ENCODE measurements at regions not wholly inside any gene's neighbourhood (a gene's known extent, or its start where the extent isn't known, plus 50 kb on each side); places are given as distances from the start of the nearest gene placed in this dataset.

- Histone ChIP-seq H3K27me3 (replicated peaks; ENCODE audit: control insufficient read depth, insufficient read depth, low read length, poor library complexity, severe bottlenecking) (no peaks in the 10 kb centered on the region), H3K4me3 (ENCODE audit: insufficient read depth, low read depth, low read length, poor library complexity, severe bottlenecking) (no peak overlapping the region), H3K9me3 (ENCODE audit: control insufficient read depth, low read length) (peaks cover 4% of the 10 kb centered on the region), H3K4me1 (ENCODE audit: control insufficient read depth, insufficient read depth, low read length, poor library complexity, severe bottlenecking) (no peaks in the 10 kb centered on the region), H3K36me3 (ENCODE audit: control insufficient read depth, insufficient read depth, low read length) (no peaks in the 10 kb centered on the region), H3K27ac (ENCODE audit: insufficient read depth, low read length, poor library complexity, severe bottlenecking) (no peak overlapping the region)
- DNase-seq: no peak
Observed at GRCh38 chr5:2475902-2476301, 275.6 kb downstream of the IRX2 start.

- Histone ChIP-seq H3K36me3 (ENCODE audit: control insufficient read depth, insufficient read depth, low read length) (no peaks in the 10 kb centered on the region), H3K4me1 (ENCODE audit: control insufficient read depth, insufficient read depth, low read length, poor library complexity, severe bottlenecking) (no peaks in the 10 kb centered on the region), H3K27me3 (replicated peaks; ENCODE audit: control insufficient read depth, insufficient read depth, low read length, poor library complexity, severe bottlenecking) (no peaks in the 10 kb centered on the region), H3K9me3 (ENCODE audit: control insufficient read depth, low read length) (no peaks in the 10 kb centered on the region), H3K4me3 (ENCODE audit: insufficient read depth, low read depth, low read length, poor library complexity, severe bottlenecking) (no peak overlapping the region), H3K27ac (ENCODE audit: insufficient read depth, low read length, poor library complexity, severe bottlenecking) (no peak overlapping the region)
- no peak for DNase-seq
Observed at GRCh38 chr5:2472670-2473069, 278.8 kb downstream of the IRX2 start.

DNA sequence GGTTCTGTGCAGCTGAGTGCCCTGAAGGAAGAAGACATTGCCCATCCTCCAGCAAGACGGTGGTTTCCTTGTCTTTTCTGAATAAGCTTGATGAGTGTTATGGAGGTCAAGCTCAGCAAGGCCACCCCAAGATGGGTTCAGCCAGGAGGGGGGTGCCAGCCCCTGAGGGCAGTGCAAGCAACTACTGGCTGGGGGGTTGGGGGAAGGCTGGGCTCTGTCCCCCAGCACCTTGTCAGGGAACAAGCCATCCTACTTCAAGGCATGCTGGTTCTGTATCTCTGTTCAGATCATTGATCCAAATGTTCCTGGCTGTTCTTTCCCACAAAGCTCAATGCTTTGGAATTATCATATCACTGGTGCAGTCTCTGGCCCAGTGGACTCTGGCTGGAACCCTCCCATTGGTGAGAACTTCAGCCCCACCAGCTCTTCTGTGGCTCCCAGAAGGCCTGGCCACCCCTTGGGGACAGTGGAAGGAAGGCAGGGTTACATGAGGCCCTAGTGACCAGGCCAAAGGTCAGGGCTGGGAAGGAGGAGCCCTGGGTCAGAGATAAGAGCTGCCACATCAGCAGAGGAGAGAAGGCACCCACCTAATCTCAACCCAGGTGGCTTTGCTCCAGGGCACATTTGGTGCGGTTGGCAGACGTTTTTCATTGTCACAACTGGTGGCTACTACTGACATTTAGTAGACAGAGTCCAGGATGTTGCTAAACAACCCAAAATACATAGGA, 280.2 kb downstream of the IRX2 start:
- no peak for DNase-seq
- Histone ChIP-seq H3K36me3 (ENCODE audit: control insufficient read depth, insufficient read depth, low read length) (no peaks in the 10 kb centered on the region), H3K27me3 (replicated peaks; ENCODE audit: control insufficient read depth, insufficient read depth, low read length, poor library complexity, severe bottlenecking) (no peaks in the 10 kb centered on the region), H3K4me3 (ENCODE audit: insufficient read depth, low read depth, low read length, poor library complexity, severe bottlenecking) (no peak overlapping the region), H3K27ac (ENCODE audit: insufficient read depth, low read length, poor library complexity, severe bottlenecking) (no peak overlapping the region), H3K9me3 (ENCODE audit: control insufficient read depth, low read length) (no peaks in the 10 kb centered on the region), H3K4me1 (ENCODE audit: control insufficient read depth, insufficient read depth, low read length, poor library complexity, severe bottlenecking) (no peaks in the 10 kb centered on the region)

- Histone ChIP-seq H3K27me3 (replicated peaks; ENCODE audit: control insufficient read depth, insufficient read depth, low read length, poor library complexity, severe bottlenecking) (no peaks in the 10 kb centered on the region), H3K9me3 (ENCODE audit: control insufficient read depth, low read length) (no peaks in the 10 kb centered on the region), H3K4me3 (ENCODE audit: insufficient read depth, low read depth, low read length, poor library complexity, severe bottlenecking) (no peak overlapping the region), H3K36me3 (ENCODE audit: control insufficient read depth, insufficient read depth, low read length) (no peaks in the 10 kb centered on the region), H3K27ac (ENCODE audit: insufficient read depth, low read length, poor library complexity, severe bottlenecking) (no peak overlapping the region), H3K4me1 (ENCODE audit: control insufficient read depth, insufficient read depth, low read length, poor library complexity, severe bottlenecking) (no peaks in the 10 kb centered on the region)
- DNase-seq: no peak
Observed at GRCh38 chr5:2466966-2467365, 284.5 kb downstream of the IRX2 start.

- Histone ChIP-seq H3K4me1 (ENCODE audit: control insufficient read depth, insufficient read depth, low read length, poor library complexity, severe bottlenecking) (no peaks in the 10 kb centered on the region), H3K36me3 (ENCODE audit: control insufficient read depth, insufficient read depth, low read length) (no peaks in the 10 kb centered on the region), H3K27ac (ENCODE audit: insufficient read depth, low read length, poor library complexity, severe bottlenecking) (no peak overlapping the region), H3K27me3 (replicated peaks; ENCODE audit: control insufficient read depth, insufficient read depth, low read length, poor library complexity, severe bottlenecking) (no peaks in the 10 kb centered on the region), H3K9me3 (ENCODE audit: control insufficient read depth, low read length) (no peaks in the 10 kb centered on the region), H3K4me3 (ENCODE audit: insufficient read depth, low read depth, low read length, poor library complexity, severe bottlenecking) (no peak overlapping the region)
- no peak for DNase-seq
Observed at GRCh38 chr5:2465383-2465782, 286.1 kb downstream of the IRX2 start.

DNA sequence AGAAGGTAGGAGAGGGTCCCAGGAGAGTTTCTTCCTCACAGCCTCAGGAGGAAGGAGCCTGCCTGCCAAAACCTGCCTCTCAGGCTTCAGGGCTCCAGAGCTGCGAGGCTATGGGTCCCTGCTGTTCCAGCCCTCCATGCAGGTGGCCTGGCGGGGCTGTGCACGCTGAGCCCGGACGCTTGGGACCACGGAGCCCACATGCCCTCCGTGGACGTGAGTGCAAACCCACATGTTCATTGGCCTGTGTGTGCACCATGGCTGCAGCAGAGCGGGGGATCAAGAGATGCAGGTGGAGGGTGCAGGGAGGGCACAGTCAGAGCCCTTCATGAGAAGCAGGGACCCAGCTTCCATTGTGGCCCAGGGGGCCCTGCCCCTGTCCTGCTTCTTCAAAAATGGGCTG, 287.3 kb downstream of the IRX2 start:
- Histone ChIP-seq H3K4me1 (ENCODE audit: control insufficient read depth, insufficient read depth, low read length, poor library complexity, severe bottlenecking) (no peaks in the 10 kb centered on the region), H3K4me3 (ENCODE audit: insufficient read depth, low read depth, low read length, poor library complexity, severe bottlenecking) (no peak overlapping the region), H3K27ac (ENCODE audit: insufficient read depth, low read length, poor library complexity, severe bottlenecking) (no peak overlapping the region), H3K27me3 (replicated peaks; ENCODE audit: control insufficient read depth, insufficient read depth, low read length, poor library complexity, severe bottlenecking) (no peaks in the 10 kb centered on the region), H3K9me3 (ENCODE audit: control insufficient read depth, low read length) (no peaks in the 10 kb centered on the region), H3K36me3 (ENCODE audit: control insufficient read depth, insufficient read depth, low read length) (no peaks in the 10 kb centered on the region)
- no peak for DNase-seq

GRCh38 chr5:2461701-2462691, 289.5 kb downstream of the IRX2 start:
- no peak overlapping the region for H3K27ac ChIP-seq (ENCODE audit: insufficient read depth, low read length, poor library complexity, severe bottlenecking)
- H3K4me3 ChIP-seq (ENCODE audit: insufficient read depth, low read depth, low read length, poor library complexity, severe bottlenecking): no peak overlapping the region
- no peaks in the 10 kb centered on the region for H3K4me1 ChIP-seq (ENCODE audit: control insufficient read depth, insufficient read depth, low read length, poor library complexity, severe bottlenecking)
- H3K9me3 ChIP-seq (ENCODE audit: control insufficient read depth, low read length): no peaks in the 10 kb centered on the region
- H3K27me3 ChIP-seq (replicated peaks; ENCODE audit: control insufficient read depth, insufficient read depth, low read length, poor library complexity, severe bottlenecking): no peaks in the 10 kb centered on the region
- no peaks in the 10 kb centered on the region for H3K36me3 ChIP-seq (ENCODE audit: control insufficient read depth, insufficient read depth, low read length)
- DNase-seq: no peak

DNA sequence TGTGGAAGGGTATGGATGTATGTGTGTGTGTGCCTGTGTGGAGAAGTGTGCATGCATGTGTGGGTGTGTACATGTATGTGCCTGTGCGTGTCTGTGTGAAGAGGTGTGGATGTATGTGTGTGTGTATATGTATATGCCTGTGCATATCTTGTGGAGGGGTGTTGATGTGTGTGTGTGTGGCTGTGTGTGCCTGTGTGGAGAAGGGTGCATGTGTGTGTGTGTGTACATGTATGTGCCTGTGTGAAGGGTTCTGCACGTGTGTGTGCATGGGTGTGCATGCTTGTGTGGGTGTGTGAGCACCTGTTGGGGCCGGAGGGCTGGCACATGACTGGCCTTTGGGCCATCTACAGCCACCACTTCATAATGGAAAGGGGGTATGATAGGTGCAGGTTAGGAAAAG, 291.4 kb downstream of the IRX2 start:
- Histone ChIP-seq H3K4me1 (ENCODE audit: control insufficient read depth, insufficient read depth, low read length, poor library complexity, severe bottlenecking) (no peaks in the 10 kb centered on the region), H3K4me3 (ENCODE audit: insufficient read depth, low read depth, low read length, poor library complexity, severe bottlenecking) (no peak overlapping the region), H3K9me3 (ENCODE audit: control insufficient read depth, low read length) (no peaks in the 10 kb centered on the region), H3K27ac (ENCODE audit: insufficient read depth, low read length, poor library complexity, severe bottlenecking) (no peak overlapping the region), H3K27me3 (replicated peaks; ENCODE audit: control insufficient read depth, insufficient read depth, low read length, poor library complexity, severe bottlenecking) (no peaks in the 10 kb centered on the region), H3K36me3 (ENCODE audit: control insufficient read depth, insufficient read depth, low read length) (no peaks in the 10 kb centered on the region)
- DNase-seq: no peak

GRCh38 chr5:2459251-2459650, 292.2 kb downstream of the IRX2 start:
- Histone ChIP-seq H3K27ac (ENCODE audit: insufficient read depth, low read length, poor library complexity, severe bottlenecking) (no peak overlapping the region), H3K4me1 (ENCODE audit: control insufficient read depth, insufficient read depth, low read length, poor library complexity, severe bottlenecking) (no peaks in the 10 kb centered on the region), H3K4me3 (ENCODE audit: insufficient read depth, low read depth, low read length, poor library complexity, severe bottlenecking) (no peak overlapping the region), H3K9me3 (ENCODE audit: control insufficient read depth, low read length) (no peaks in the 10 kb centered on the region), H3K27me3 (replicated peaks; ENCODE audit: control insufficient read depth, insufficient read depth, low read length, poor library complexity, severe bottlenecking) (no peaks in the 10 kb centered on the region), H3K36me3 (ENCODE audit: control insufficient read depth, insufficient read depth, low read length) (no peaks in the 10 kb centered on the region)
- no peak for DNase-seq

DNA sequence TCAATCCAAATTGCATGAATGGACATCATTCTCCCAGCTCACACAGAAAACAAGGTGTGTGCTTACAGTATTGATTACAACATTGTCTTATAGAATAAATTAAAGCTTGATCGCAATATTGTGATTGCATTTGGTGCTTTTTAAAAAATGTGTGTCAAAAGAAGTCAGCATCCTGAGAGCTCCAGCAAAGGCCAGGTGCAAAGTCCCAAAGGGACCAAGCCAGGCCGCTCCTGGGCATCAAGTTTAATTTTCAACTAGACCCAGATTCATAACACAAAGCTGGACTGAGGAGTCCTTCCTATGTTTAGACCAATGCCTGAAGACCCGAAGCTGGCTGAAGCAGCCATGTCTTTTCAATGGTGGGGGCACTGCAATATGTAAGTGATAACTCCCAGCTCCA, 295.6 kb downstream of the IRX2 start:
- no peaks in the 10 kb centered on the region for H3K9me3 ChIP-seq (ENCODE audit: control insufficient read depth, low read length)

More for the DNA sequence above, 295.6 kb downstream of the IRX2 start:
- H3K27ac ChIP-seq (ENCODE audit: insufficient read depth, low read length, poor library complexity, severe bottlenecking): no peak overlapping the region
- H3K4me3 ChIP-seq (ENCODE audit: insufficient read depth, low read depth, low read length, poor library complexity, severe bottlenecking): no peak overlapping the region
- no peak for DNase-seq
- no peaks in the 10 kb centered on the region for H3K27me3 ChIP-seq (replicated peaks; ENCODE audit: control insufficient read depth, insufficient read depth, low read length, poor library complexity, severe bottlenecking)
- no peaks in the 10 kb centered on the region for H3K4me1 ChIP-seq (ENCODE audit: control insufficient read depth, insufficient read depth, low read length, poor library complexity, severe bottlenecking)
- no peaks in the 10 kb centered on the region for H3K36me3 ChIP-seq (ENCODE audit: control insufficient read depth, insufficient read depth, low read length)
